ENCODE measurements at regions not wholly inside any gene's neighbourhood (a gene's known extent, or its start where the extent isn't known, plus 50 kb on each side); places are given as distances from the start of the nearest gene placed in this dataset.

GRCh38 chr7:55276572-55277295 lies 88.4 kb upstream of the LANCL2 start:
- H3K9me3 ChIP-seq: no peaks in the 10 kb centered on the region
- TF ChIP-seq POLR2A (IDR thresholded peaks at IDR 0.05) (no peak), EP300 (IDR thresholded peaks at IDR 0.05) (no peak), CTCF (IDR thresholded peaks at IDR 0.05) (no peak), POLR2AphosphoS5 (IDR thresholded peaks at IDR 0.05) (no peak)

GRCh38 chr7:55277916-55278315 lies 87.2 kb upstream of the LANCL2 start:
- no peak for ATAC-seq
- H3K27ac ChIP-seq: no peak overlapping the region

More at GRCh38 chr7:55276572-55277295, 88.4 kb upstream of the LANCL2 start:
- Histone ChIP-seq H3K4me3 (no peak overlapping the region), H3K4me1 (no peaks in the 10 kb centered on the region), H3K36me3 (no peaks in the 10 kb centered on the region), H3K27ac (no peak overlapping the region), H3K27me3 (peaks cover under 1% of the 10 kb centered on the region)
- ATAC-seq: no peak
- 90% methylated on average over 2 of the region's 9 CpGs; no CpG with 5 or more reads in 1 of the 2 donors for WGBS, 2 donors (ENCODE audit: low coverage in 1 of 2)

GRCh38 chr7:55278321-55278720 lies 86.8 kb upstream of the LANCL2 start:
- ATAC-seq: no peak
- no peak overlapping the region for H3K27ac ChIP-seq
- TF ChIP-seq CTCF (IDR thresholded peaks at IDR 0.05): no peak
- TF ChIP-seq POLR2A (IDR thresholded peaks at IDR 0.05): no peak
- TF ChIP-seq POLR2AphosphoS5 (IDR thresholded peaks at IDR 0.05): no peak
- no peak for TF ChIP-seq EP300 (IDR thresholded peaks at IDR 0.05)

More at GRCh38 chr7:55277916-55278315, 87.2 kb upstream of the LANCL2 start:
- Histone ChIP-seq H3K4me1 (no peaks in the 10 kb centered on the region), H3K27me3 (no peaks in the 10 kb centered on the region), H3K4me3 (no peak overlapping the region), H3K36me3 (no peaks in the 10 kb centered on the region), H3K9me3 (no peaks in the 10 kb centered on the region)
- WGBS, 2 donors (ENCODE audit: low coverage in 1 of 2): 70 to 80% methylated on average over 1 to 3 of the region's 6 CpGs
- TF ChIP-seq POLR2A (IDR thresholded peaks at IDR 0.05) (no peak), EP300 (IDR thresholded peaks at IDR 0.05) (no peak), CTCF (IDR thresholded peaks at IDR 0.05) (no peak), POLR2AphosphoS5 (IDR thresholded peaks at IDR 0.05) (no peak)

GRCh38 chr7:55279080-55279845 lies 85.9 kb upstream of the LANCL2 start:
- Histone ChIP-seq H3K4me3 (no peak overlapping the region), H3K36me3 (no peaks in the 10 kb centered on the region), H3K9me3 (no peaks in the 10 kb centered on the region), H3K4me1 (no peaks in the 10 kb centered on the region), H3K27me3 (no peaks in the 10 kb centered on the region), H3K27ac (no peak overlapping the region)
- WGBS, 2 donors (ENCODE audit: low coverage in 1 of 2): 73 to 97% methylated on average over 5 to 8 of the region's 14 CpGs
- no peak for ATAC-seq
- no peak for TF ChIP-seq CTCF (IDR thresholded peaks at IDR 0.05)
- no peak for TF ChIP-seq EP300 (IDR thresholded peaks at IDR 0.05)
- no peak for TF ChIP-seq POLR2AphosphoS5 (IDR thresholded peaks at IDR 0.05)
- no peak for TF ChIP-seq POLR2A (IDR thresholded peaks at IDR 0.05)

More at GRCh38 chr7:55278321-55278720, 86.8 kb upstream of the LANCL2 start:
- 80 to 84% methylated on average over 1 to 6 of the region's 9 CpGs for WGBS, 2 donors (ENCODE audit: low coverage in 1 of 2)
- Histone ChIP-seq H3K36me3 (no peaks in the 10 kb centered on the region), H3K4me1 (no peaks in the 10 kb centered on the region), H3K9me3 (no peaks in the 10 kb centered on the region), H3K27me3 (no peaks in the 10 kb centered on the region), H3K4me3 (no peak overlapping the region)

Data from gastroesophageal sphincter (tissue), 4 donors.